Endothelial cell of umbilical vein (primary cell): ENCODE measurements at regions not wholly inside any gene's neighbourhood (a gene's known extent, or its start where the extent isn't known, plus 50 kb on each side); places are given as distances from the start of the nearest gene placed in this dataset.

ENCODE experiments used
- BruUV-seq: library from RNA; stranded (reverse); fragments of 400-500 nt; replicated peaks from 2 replicates; lab custom pipeline; 2021; lab: Mats Ljungman, UMichigan
- CTCF ChIA-PET: fragments of 300-600, 350-600 bp; sonication (Branson Sonifier 250); formaldehyde crosslinking; loops from one replicate; lab custom pipeline; 2021; ENCODE audit warnings: antibody characterized with exemption, inconsistent platforms; lab: Charles Lee
- POLR2A ChIA-PET: fragments of 300-600, 350-600 bp; sonication (Branson Sonifier 250); formaldehyde crosslinking; loops from one replicate; lab custom pipeline; 2021; ENCODE audit warnings: antibody characterized with exemption, inconsistent platforms; lab: Charles Lee
- DNase-seq: peaks from one replicate; pipeline ENCODE4 v3.0.0-alpha.2; 2011; ENCODE audit warnings: low read depth, low spot score
- FAIRE-seq: peaks from 2 replicates; lab custom pipeline; 2011; peaks lifted over from hg19 to GRCh38; lab: Jason Lieb, UNC
- H2AFZ ChIP-seq: 2 replicates; pipeline ENCODE4 v1.6.0; 2012; ENCODE audit warnings: low read depth, low read length, control low read depth, inconsistent platforms
- H3K27ac ChIP-seq: 2 replicates; pipeline ENCODE4 v1.5.1; 2011; ENCODE audit warnings: low read depth, mild to moderate bottlenecking, control low read depth, low read length, moderate library complexity; ENCODE audit not compliant: insufficient read depth
- H3K27me3 ChIP-seq, 2 experiments: 2 replicates each; pipeline versions ENCODE4 v1.6.0 to v1.6.1; 2011; ENCODE audit warnings: low read length in 2 of 2, mixed read lengths in 1 of 2; ENCODE audit not compliant: control insufficient read depth in 2 of 2, insufficient read depth in 2 of 2
- H3K36me3 ChIP-seq, 2 experiments: 2 replicates in 1 of 2; 3 replicates in 1 of 2; pipeline ENCODE4 v1.5.1; 2011; ENCODE audit warnings: low read length in 2 of 2, mild to moderate bottlenecking in 1 of 2, moderate library complexity in 1 of 2; ENCODE audit not compliant: control insufficient read depth in 2 of 2, insufficient read depth in 2 of 2; ENCODE audit errors: extremely low read depth in 1 of 2
- H3K4me1 ChIP-seq: 3 replicates; pipeline ENCODE4 v1.5.1; 2011; ENCODE audit warnings: mild to moderate bottlenecking, low read length; ENCODE audit not compliant: control insufficient read depth, insufficient read depth; ENCODE audit errors: extremely low read depth
- H3K4me2 ChIP-seq: 2 replicates; pipeline ENCODE4 v1.6.1; 2011; ENCODE audit warnings: low read length, control low read depth, mixed read lengths; ENCODE audit not compliant: insufficient read depth
- H3K4me3 ChIP-seq, 3 experiments: fragments of 200-600 bp in 1 of 3; sonication (generic), shearing (Covaris generic) in 1 of 3; replicated peaks in 1 of 3; 2 replicates each; pipeline ENCODE4 v1.5.1; 2011 to 2016; ENCODE audit warnings: control low read depth in 3 of 3, low read length in 3 of 3, mild to moderate bottlenecking in 2 of 3, inconsistent platforms in 1 of 3, low read depth in 1 of 3, moderate library complexity in 1 of 3; ENCODE audit not compliant: insufficient read depth in 1 of 3
- H3K79me2 ChIP-seq: 2 replicates; pipeline ENCODE4 v1.6.0; 2012; ENCODE audit warnings: low read length, inconsistent platforms; ENCODE audit not compliant: control insufficient read depth, insufficient read depth
- H3K9ac ChIP-seq: replicated peaks from 2 replicates; pipeline ENCODE3; 2011; ENCODE audit warnings: low read length, control low read depth; ENCODE audit not compliant: insufficient read depth; ENCODE audit errors: extremely low read depth
- H3K9me1 ChIP-seq: replicated peaks from 3 replicates; pipeline ENCODE4 v1.6.0; 2011; ENCODE audit warnings: mild to moderate bottlenecking, low read length; ENCODE audit not compliant: control insufficient read depth, insufficient read depth; ENCODE audit errors: extremely low read depth
- H3K9me3 ChIP-seq: replicated peaks from 2 replicates; pipeline ENCODE4 v1.5.1; 2012; ENCODE audit warnings: low read length, inconsistent platforms; ENCODE audit not compliant: control insufficient read depth, insufficient read depth
- H4K20me1 ChIP-seq: replicated peaks from 2 replicates; pipeline ENCODE3; 2011; ENCODE audit warnings: mild to moderate bottlenecking, low read length; ENCODE audit not compliant: control insufficient read depth, insufficient read depth; ENCODE audit errors: extremely low read depth
- EZH2 ChIP-seq: IDR thresholded peaks from 2 replicates; pipeline ENCODE4 v1.6.1; 2012; ENCODE audit warnings: borderline replicate concordance, low read depth, mild to moderate bottlenecking, moderate library complexity, low read length, inconsistent platforms; ENCODE audit not compliant: severe bottlenecking
- FOS ChIP-seq: IDR thresholded peaks from 2 replicates; pipeline ENCODE4 v1.6.1; 2011; ENCODE audit warnings: mild to moderate bottlenecking, low read length, moderate library complexity, borderline replicate concordance; ENCODE audit not compliant: insufficient read depth
- GATA2 ChIP-seq: IDR thresholded peaks from 2 replicates; pipeline ENCODE4 v1.7.0; 2011; ENCODE audit warnings: low read depth, mild to moderate bottlenecking, moderate library complexity, mixed read lengths, low read length; ENCODE audit not compliant: insufficient read length, insufficient read depth
- JUN ChIP-seq: IDR thresholded peaks from 2 replicates; pipeline ENCODE4 v1.6.1; 2011; ENCODE audit warnings: borderline replicate concordance, low read depth; ENCODE audit not compliant: insufficient read length, insufficient read depth
- MYC ChIP-seq: IDR thresholded peaks from one replicate; pipeline ENCODE4 v1.6.1; 2011; ENCODE audit warnings: mild to moderate bottlenecking, low read depth, low read length
- POLR2A ChIP-seq: IDR thresholded peaks from 2 replicates; pipeline ENCODE4 v1.6.1; 2012; ENCODE audit warnings: low read depth, mild to moderate bottlenecking, control low read depth, low read length
- POLR2AphosphoS5 ChIP-seq: IDR thresholded peaks from 2 replicates; pipeline ENCODE4 v1.6.1; 2012; ENCODE audit warnings: low read depth, mild to moderate bottlenecking, control low read depth, low read length, moderate library complexity; ENCODE audit not compliant: insufficient read depth
- dilution Hi-C: fragments of 300-500 bp; cut with MboI; formaldehyde crosslinking; loops from one replicate; pipeline ENCODE4 v1.15.0; 2019; ENCODE audit warnings: low sequenced_read_pairs; ENCODE audit not compliant: extremely low pct_ligation_motif_present
- intact Hi-C: fragments of 100-400 bp; cut with micrococcal nuclease; formaldehyde crosslinking; loops from one replicate; pipeline ENCODE4 v1.10.0; 2022
- TF ChIP-seq, protein P1 (sequence below): IDR thresholded peaks from 2 replicates; pipeline ENCODE4 v1.6.1; 2011; ENCODE audit not compliant: insufficient read depth, insufficient read length
- TF ChIP-seq, protein P2 (sequence below), 2 donors: IDR thresholded peaks; 1 replicate in 1 of 2; 2 replicates in 1 of 2; pipeline ENCODE4 v1.5.1; 2011; ENCODE audit warnings: low read length in 2 of 2, mild to moderate bottlenecking in 2 of 2, moderate library complexity in 2 of 2, control low read depth in 1 of 2, inconsistent platforms in 1 of 2, low read depth in 1 of 2; ENCODE audit not compliant: insufficient read depth in 1 of 2; ENCODE audit errors: extremely low read depth in 1 of 2

DNA sequence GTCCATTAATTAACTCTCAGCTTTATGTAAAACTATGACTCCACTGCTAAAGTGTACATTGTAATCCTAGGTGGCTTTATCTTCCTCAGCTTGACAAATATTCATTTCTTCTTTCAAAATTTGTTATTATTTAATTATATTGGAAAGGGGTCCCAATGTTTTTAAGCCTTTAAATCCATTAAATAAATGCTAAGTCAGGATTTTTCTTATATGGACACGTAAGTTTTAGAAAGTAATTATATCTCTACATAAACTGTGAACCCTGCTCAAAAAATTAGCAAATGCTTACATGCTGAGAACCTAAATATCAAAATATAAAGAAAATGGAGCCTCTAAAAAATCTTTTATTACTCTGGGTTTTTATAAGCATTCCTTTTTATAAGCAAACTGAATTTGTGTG is 78.2 kb upstream of the MIR17HG start:
- H3K4me3 ChIP-seq: no peak overlapping the region
- intact Hi-C loops (no loop called here), dilution Hi-C loops (no loop called here)
- no peaks in the 10 kb centered on the region for H4K20me1 ChIP-seq
- CTCF ChIA-PET: interaction anchor here (1.0 kb wide), 2 partner anchors 11 to 21 kb away, joined by 3 to 4 read pairs; no protein-coding TSS in a partner anchor
- no peaks in the 10 kb centered on the region for H3K36me3 ChIP-seq
- H3K4me1 ChIP-seq: peaks cover 16% of the 10 kb centered on the region
- DNase-seq (no peak), FAIRE-seq (no peak)
- no peak overlapping the region for H3K9ac ChIP-seq
- H2AFZ ChIP-seq: no peak overlapping the region
- no peaks in the 10 kb centered on the region for H3K9me3 ChIP-seq
- POLR2A ChIA-PET: no interaction called here
- no peak for TF ChIP-seq GATA2
- TF ChIP-seq, protein P1, sequence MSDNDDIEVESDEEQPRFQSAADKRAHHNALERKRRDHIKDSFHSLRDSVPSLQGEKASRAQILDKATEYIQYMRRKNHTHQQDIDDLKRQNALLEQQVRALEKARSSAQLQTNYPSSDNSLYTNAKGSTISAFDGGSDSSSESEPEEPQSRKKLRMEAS: no peak
- no peak for TF ChIP-seq JUN
- TF ChIP-seq, protein P2, sequence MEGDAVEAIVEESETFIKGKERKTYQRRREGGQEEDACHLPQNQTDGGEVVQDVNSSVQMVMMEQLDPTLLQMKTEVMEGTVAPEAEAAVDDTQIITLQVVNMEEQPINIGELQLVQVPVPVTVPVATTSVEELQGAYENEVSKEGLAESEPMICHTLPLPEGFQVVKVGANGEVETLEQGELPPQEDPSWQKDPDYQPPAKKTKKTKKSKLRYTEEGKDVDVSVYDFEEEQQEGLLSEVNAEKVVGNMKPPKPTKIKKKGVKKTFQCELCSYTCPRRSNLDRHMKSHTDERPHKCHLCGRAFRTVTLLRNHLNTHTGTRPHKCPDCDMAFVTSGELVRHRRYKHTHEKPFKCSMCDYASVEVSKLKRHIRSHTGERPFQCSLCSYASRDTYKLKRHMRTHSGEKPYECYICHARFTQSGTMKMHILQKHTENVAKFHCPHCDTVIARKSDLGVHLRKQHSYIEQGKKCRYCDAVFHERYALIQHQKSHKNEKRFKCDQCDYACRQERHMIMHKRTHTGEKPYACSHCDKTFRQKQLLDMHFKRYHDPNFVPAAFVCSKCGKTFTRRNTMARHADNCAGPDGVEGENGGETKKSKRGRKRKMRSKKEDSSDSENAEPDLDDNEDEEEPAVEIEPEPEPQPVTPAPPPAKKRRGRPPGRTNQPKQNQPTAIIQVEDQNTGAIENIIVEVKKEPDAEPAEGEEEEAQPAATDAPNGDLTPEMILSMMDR (IDR thresholded peaks at IDR 0.05; ENCODE audit: extremely low read depth in 1 of 2, insufficient read depth in 1 of 2, low read depth in 1 of 2, low read length in 2 of 2): no peak
- TF ChIP-seq POLR2AphosphoS5: no peak
- TF ChIP-seq EZH2: no peak
- TF ChIP-seq MYC: no peak
- no peak for TF ChIP-seq POLR2A
- no peak for TF ChIP-seq FOS
- H3K79me2 ChIP-seq: no peaks in the 10 kb centered on the region
- no TSS peak for BruUV-seq
- H3K4me2 ChIP-seq: no peak overlapping the region
- H3K27ac ChIP-seq: peak overlapping the region; percentile 68
- no peaks in the 10 kb centered on the region for H3K9me1 ChIP-seq
- no peaks in the 10 kb centered on the region for H3K27me3 ChIP-seq
